PC-9 (cell line): ENCODE measurements at regions not wholly inside any gene's neighbourhood (a gene's known extent, or its start where the extent isn't known, plus 50 kb on each side); places are given as distances from the start of the nearest gene placed in this dataset.

ENCODE experiments used
- BruUV-seq: library from RNA; stranded (reverse); fragments of 400-500 nt; replicated peaks from 2 replicates; lab custom pipeline; 2021; lab: Mats Ljungman, UMichigan
- CTCF ChIA-PET: fragments of 300-600 bp; sonication (Branson Sonifier 250); formaldehyde crosslinking; loops from one replicate; lab custom pipeline; 2022; ENCODE audit warnings: antibody characterized with exemption; lab: Charles Lee
- POLR2A ChIA-PET: fragments of 300-600 bp; sonication (Branson Sonifier 250); formaldehyde crosslinking; loops from one replicate; lab custom pipeline; 2022; ENCODE audit warnings: antibody characterized with exemption; ENCODE audit not compliant: unreplicated experiment; lab: Charles Lee
- DNase-seq, 2 experiments: peaks; one replicate each; pipeline versions ENCODE4 v3.0.0 to v3.0.0-alpha.2; 2015 to 2022; ENCODE audit warnings: mixed read lengths in 1 of 2
- H2AFZ ChIP-seq: fragments of 200-600 bp; sonication (generic); 2 replicates; pipeline ENCODE4 v1.8.1; 2017; ENCODE audit warnings: antibody characterized with exemption
- H3F3A ChIP-seq: fragments of 200-600 bp; sonication (generic); 2 replicates; pipeline ENCODE4 v1.8.1; 2017; ENCODE audit warnings: antibody characterized with exemption, mild to moderate bottlenecking, low read depth; ENCODE audit not compliant: insufficient read depth
- H3K27ac ChIP-seq: fragments of 200-600 bp; sonication (generic); 2 replicates; pipeline ENCODE4 v1.6.1; 2016; ENCODE audit warnings: mixed run types
- H3K27me3 ChIP-seq: fragments of 200-600 bp; sonication (generic); 2 replicates; pipeline ENCODE4 v1.6.1; 2016; ENCODE audit warnings: low read depth, mixed run types; ENCODE audit not compliant: insufficient read depth
- H3K36me3 ChIP-seq: fragments of 200-600 bp; sonication (generic); 2 replicates; pipeline ENCODE4 v1.6.1; 2016; ENCODE audit warnings: low read depth, mixed run types
- H3K4me1 ChIP-seq: fragments of 200-600 bp; sonication (generic); replicated peaks from 2 replicates; pipeline ENCODE4 v1.6.1; 2016; ENCODE audit warnings: mixed run types; ENCODE audit not compliant: insufficient read depth
- H3K4me2 ChIP-seq: fragments of 200-600 bp; sonication (generic); 2 replicates; pipeline ENCODE4 v1.6.1; 2017; ENCODE audit warnings: mixed run types
- H3K4me3 ChIP-seq: fragments of 200-600 bp; sonication (generic); 2 replicates; pipeline ENCODE4 v1.6.1; 2016; ENCODE audit warnings: mixed run types
- H3K79me2 ChIP-seq: fragments of 200-600 bp; sonication (generic); 2 replicates; pipeline ENCODE4 v1.6.1; 2017; ENCODE audit warnings: low read depth, mixed run types
- H3K9me2 ChIP-seq: fragments of 200-600 bp; sonication (generic); 2 replicates; pipeline ENCODE4 v1.8.1; 2017; ENCODE audit warnings: mild to moderate bottlenecking; ENCODE audit not compliant: insufficient read depth
- H3K9me3 ChIP-seq: fragments of 200-600 bp; sonication (generic); 2 replicates; pipeline ENCODE4 v1.8.1; 2016; ENCODE audit warnings: low read depth; ENCODE audit not compliant: insufficient read depth
- H4K20me1 ChIP-seq: fragments of 200-600 bp; sonication (generic); 2 replicates; pipeline ENCODE4 v1.8.1; 2017; ENCODE audit not compliant: insufficient read depth
- CTCF ChIP-seq: fragments of 200-600 bp; sonication (generic); conservative IDR thresholded peaks from 2 replicates; pipeline ENCODE4 v1.6.1; 2017; ENCODE audit warnings: mixed run types, antibody characterized with exemption, mild to moderate bottlenecking, moderate library complexity
- EZH2 ChIP-seq: fragments of 200-600 bp; sonication (generic); IDR thresholded peaks from 2 replicates; pipeline ENCODE4 v1.8.0; 2017; ENCODE audit warnings: antibody characterized with exemption, low read depth
- intact Hi-C: fragments of 100-400 bp; cut with micrococcal nuclease; formaldehyde crosslinking; loops from one replicate; pipeline ENCODE4 v1.10.0; 2022; ENCODE audit not compliant: unreplicated experiment

- no peaks in the 10 kb centered on the region for H3K79me2 ChIP-seq
- no peaks in the 10 kb centered on the region for H4K20me1 ChIP-seq
- H3K9me3 ChIP-seq, result no peaks in the 10 kb centered on the region
- H3K27me3 ChIP-seq, result no peaks in the 10 kb centered on the region
- ChIA-PET POLR2A (no interaction called here), CTCF (no interaction called here)
- H3F3A ChIP-seq, result peaks cover 12% of the 10 kb centered on the region; the same call in 1 of the 2 replicates
- no peaks in the 10 kb centered on the region for H3K36me3 ChIP-seq
- H3K9me2 ChIP-seq, result no peaks in the 10 kb centered on the region
- H2AFZ ChIP-seq, result no peak overlapping the region
- TF ChIP-seq CTCF, result no peak
- TF ChIP-seq EZH2, result no peak
- DNase-seq, result no peak
- intact Hi-C loops, result no loop called here
- H3K27ac ChIP-seq, result no peak overlapping the region
- peaks cover 15% of the 10 kb centered on the region for H3K4me1 ChIP-seq
- H3K4me3 ChIP-seq, result no peak overlapping the region
- no TSS peak for BruUV-seq
- no peak overlapping the region for H3K4me2 ChIP-seq
Measured at GRCh38 chr2:215817046-215817445, 196.3 kb downstream of the MREG start.

GRCh38 chr2:215816424-215816823 lies 196.9 kb downstream of the MREG start:
- Histone ChIP-seq H3K36me3 (no peaks in the 10 kb centered on the region), H3K4me1 (peaks cover 20% of the 10 kb centered on the region), H3K4me2 (no peak overlapping the region), H4K20me1 (no peaks in the 10 kb centered on the region), H3K9me3 (no peaks in the 10 kb centered on the region), H3F3A (peaks cover 12% of the 10 kb centered on the region; the same call in 1 of the 2 replicates), H2AFZ (no peak overlapping the region), H3K27ac (no peak overlapping the region), H3K4me3 (no peak overlapping the region), H3K27me3 (no peaks in the 10 kb centered on the region), H3K9me2 (no peaks in the 10 kb centered on the region), H3K79me2 (no peaks in the 10 kb centered on the region)
- TF ChIP-seq CTCF, result no peak
- no peak for TF ChIP-seq EZH2
- ChIA-PET POLR2A (no interaction called here), CTCF (no interaction called here)
- BruUV-seq, result no TSS peak
- intact Hi-C loops, result no loop called here
- DNase-seq, result no peak

- Histone ChIP-seq H3K27ac (no peak overlapping the region), H4K20me1 (no peaks in the 10 kb centered on the region), H3K36me3 (no peaks in the 10 kb centered on the region), H2AFZ (no peak overlapping the region), H3F3A (peaks cover 12% of the 10 kb centered on the region; the same call in 1 of the 2 replicates), H3K27me3 (no peaks in the 10 kb centered on the region), H3K9me2 (no peaks in the 10 kb centered on the region), H3K4me1 (peaks cover 20% of the 10 kb centered on the region), H3K4me2 (no peak overlapping the region), H3K4me3 (no peak overlapping the region), H3K79me2 (no peaks in the 10 kb centered on the region), H3K9me3 (no peaks in the 10 kb centered on the region)
- TF ChIP-seq CTCF (no peak), EZH2 (no peak)
- no TSS peak for BruUV-seq
- ChIA-PET POLR2A (no interaction called here), CTCF (no interaction called here)
- DNase-seq, result no peak
- intact Hi-C loops, result no loop called here
Measured at GRCh38 chr2:215815960-215816359, 197.4 kb downstream of the MREG start.
